Smooth muscle cell (in vitro differentiated cells): ENCODE measurements at regions not wholly inside any gene's neighbourhood (a gene's known extent, or its start where the extent isn't known, plus 50 kb on each side); places are given as distances from the start of the nearest gene placed in this dataset.

ENCODE experiments used
- DNase-seq: peaks from one replicate; lab custom pipeline; 2025; ENCODE audit not compliant: unreplicated experiment; lab: John Stamatoyannopoulos, UW
- H2AFZ ChIP-seq: fragments of 200-600 bp; sonication (generic); 2 replicates; pipeline ENCODE4 v1.6.0; 2016; ENCODE audit warnings: antibody characterized with exemption, low read depth, mild to moderate bottlenecking
- H3F3A ChIP-seq: fragments of 200-600 bp; sonication (generic); 2 replicates; pipeline ENCODE4 v1.6.0; 2017; ENCODE audit warnings: antibody characterized with exemption, low read depth
- H3K27ac ChIP-seq: fragments of 200-600 bp; sonication (generic); 2 replicates; pipeline ENCODE4 v1.5.1; 2016; ENCODE audit warnings: low read depth, mild to moderate bottlenecking
- H3K27me3 ChIP-seq: fragments of 200-600 bp; sonication (generic); 2 replicates; pipeline ENCODE4 v1.6.1; 2016; ENCODE audit warnings: low read depth, mild to moderate bottlenecking
- H3K36me3 ChIP-seq: fragments of 200-600 bp; sonication (generic); 2 replicates; pipeline ENCODE4 v1.5.1; 2016; ENCODE audit warnings: low read depth
- H3K4me1 ChIP-seq: fragments of 200-600 bp; sonication (generic); 2 replicates; pipeline ENCODE4 v1.5.1; 2016; ENCODE audit warnings: low read depth
- H3K4me2 ChIP-seq: fragments of 200-600 bp; sonication (generic); 2 replicates; pipeline ENCODE4 v1.6.0; 2016; ENCODE audit warnings: mild to moderate bottlenecking
- H3K4me3 ChIP-seq: fragments of 200-600 bp; sonication (generic); 2 replicates; pipeline ENCODE4 v1.5.1; 2016; ENCODE audit warnings: mild to moderate bottlenecking
- H3K79me2 ChIP-seq: fragments of 200-600 bp; sonication (generic); 2 replicates; pipeline ENCODE4 v1.6.0; 2016; ENCODE audit warnings: low read depth, mild to moderate bottlenecking
- H3K9ac ChIP-seq: fragments of 200-600 bp; sonication (generic); 2 replicates; pipeline ENCODE4 v1.6.0; 2016; ENCODE audit warnings: low read depth
- H3K9me3 ChIP-seq: fragments of 200-600 bp; sonication (generic); replicated peaks from 2 replicates; pipeline ENCODE4 v1.5.1; 2016; ENCODE audit warnings: low read depth
- H4K20me1 ChIP-seq: fragments of 200-600 bp; sonication (generic); 2 replicates; pipeline ENCODE4 v1.6.0; 2016; ENCODE audit warnings: low read depth
- WGBS: methylation state at CpG from one replicate; pipeline ENCODE4 v1.1.7; 2016; ENCODE audit warnings: low lambda C conversion rate; 5-methylcytosine and 5-hydroxymethylcytosine counted together
- TF ChIP-seq, protein P1 (sequence below): fragments of 200-600 bp; sonication (generic); IDR thresholded peaks from 2 replicates; pipeline ENCODE4 v1.5.1; 2017; ENCODE audit warnings: borderline replicate concordance, mild to moderate bottlenecking, antibody characterized with exemption; ENCODE audit not compliant: insufficient read depth, poor library complexity, severe bottlenecking

DNA sequence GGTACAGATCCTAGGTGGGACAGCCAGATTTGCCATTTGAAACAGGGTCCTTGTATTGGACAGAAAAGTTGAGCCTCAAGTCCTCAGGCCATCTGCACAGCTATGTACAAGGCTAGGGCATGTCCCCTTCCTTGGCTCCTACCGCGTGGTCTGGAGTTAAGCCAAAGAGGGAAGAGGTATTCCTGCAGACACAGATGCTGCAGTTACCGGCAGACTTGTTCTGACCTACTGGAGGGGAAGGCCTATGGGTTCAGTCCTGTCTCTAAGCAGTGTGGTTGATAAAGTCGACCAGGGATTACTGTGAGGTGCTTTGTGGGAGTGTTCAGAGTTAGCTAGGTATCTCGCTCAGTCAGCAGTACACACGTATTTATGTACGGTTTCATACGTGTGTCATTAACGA lies 180.6 kb downstream of the ADAMTS15 start:
- peaks cover 6% of the 10 kb centered on the region for H3K4me1 ChIP-seq
- no peak overlapping the region for H3K4me3 ChIP-seq
- peaks cover 12% of the 10 kb centered on the region for H3F3A ChIP-seq
- H3K9me3 ChIP-seq, result no peaks in the 10 kb centered on the region
- no peak overlapping the region for H2AFZ ChIP-seq
- H3K36me3 ChIP-seq, result no peaks in the 10 kb centered on the region
- H3K27me3 ChIP-seq, result no peaks in the 10 kb centered on the region
- TF ChIP-seq, protein P1, sequence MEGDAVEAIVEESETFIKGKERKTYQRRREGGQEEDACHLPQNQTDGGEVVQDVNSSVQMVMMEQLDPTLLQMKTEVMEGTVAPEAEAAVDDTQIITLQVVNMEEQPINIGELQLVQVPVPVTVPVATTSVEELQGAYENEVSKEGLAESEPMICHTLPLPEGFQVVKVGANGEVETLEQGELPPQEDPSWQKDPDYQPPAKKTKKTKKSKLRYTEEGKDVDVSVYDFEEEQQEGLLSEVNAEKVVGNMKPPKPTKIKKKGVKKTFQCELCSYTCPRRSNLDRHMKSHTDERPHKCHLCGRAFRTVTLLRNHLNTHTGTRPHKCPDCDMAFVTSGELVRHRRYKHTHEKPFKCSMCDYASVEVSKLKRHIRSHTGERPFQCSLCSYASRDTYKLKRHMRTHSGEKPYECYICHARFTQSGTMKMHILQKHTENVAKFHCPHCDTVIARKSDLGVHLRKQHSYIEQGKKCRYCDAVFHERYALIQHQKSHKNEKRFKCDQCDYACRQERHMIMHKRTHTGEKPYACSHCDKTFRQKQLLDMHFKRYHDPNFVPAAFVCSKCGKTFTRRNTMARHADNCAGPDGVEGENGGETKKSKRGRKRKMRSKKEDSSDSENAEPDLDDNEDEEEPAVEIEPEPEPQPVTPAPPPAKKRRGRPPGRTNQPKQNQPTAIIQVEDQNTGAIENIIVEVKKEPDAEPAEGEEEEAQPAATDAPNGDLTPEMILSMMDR, result no peak
- no peak overlapping the region for H3K27ac ChIP-seq
- H4K20me1 ChIP-seq, result no peaks in the 10 kb centered on the region
- 61% methylated on average over 9 of the region's 9 CpGs for WGBS
- no peak overlapping the region for H3K9ac ChIP-seq
- no peak for DNase-seq
- no peaks in the 10 kb centered on the region for H3K79me2 ChIP-seq
- no peak overlapping the region for H3K4me2 ChIP-seq

DNA sequence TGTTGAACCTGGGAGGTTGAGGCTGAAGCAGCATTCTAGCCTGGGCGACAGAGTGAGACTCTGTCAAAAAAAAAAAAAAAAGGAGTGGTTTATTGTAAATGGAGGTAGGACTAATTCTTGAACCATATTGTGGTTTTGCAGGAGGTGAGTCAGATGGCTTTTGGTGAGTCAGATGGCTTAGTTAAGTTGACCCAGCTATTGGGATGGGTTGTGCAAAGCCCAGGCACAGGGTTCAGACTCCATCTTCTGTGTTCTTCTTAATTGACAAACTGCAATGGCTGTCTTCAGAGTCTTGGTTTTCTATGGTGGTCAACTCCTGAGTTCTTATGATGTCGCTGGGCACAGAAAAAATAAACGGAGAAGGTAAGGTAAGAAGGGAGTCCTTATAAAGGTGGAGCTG lies 182.7 kb downstream of the ADAMTS15 start:
- TF ChIP-seq, protein P1, result no peak
- Histone ChIP-seq H3K9me3 (no peaks in the 10 kb centered on the region), H3K4me3 (no peak overlapping the region), H3F3A (peaks cover 3% of the 10 kb centered on the region), H4K20me1 (no peaks in the 10 kb centered on the region), H3K36me3 (no peaks in the 10 kb centered on the region), H3K27me3 (no peaks in the 10 kb centered on the region), H3K79me2 (no peaks in the 10 kb centered on the region), H3K9ac (no peak overlapping the region), H3K4me1 (no peaks in the 10 kb centered on the region), H3K27ac (no peak overlapping the region), H2AFZ (no peak overlapping the region), H3K4me2 (no peak overlapping the region)
- WGBS, result 72% methylated on average over 3 of the region's 3 CpGs
- no peak for DNase-seq

DNA sequence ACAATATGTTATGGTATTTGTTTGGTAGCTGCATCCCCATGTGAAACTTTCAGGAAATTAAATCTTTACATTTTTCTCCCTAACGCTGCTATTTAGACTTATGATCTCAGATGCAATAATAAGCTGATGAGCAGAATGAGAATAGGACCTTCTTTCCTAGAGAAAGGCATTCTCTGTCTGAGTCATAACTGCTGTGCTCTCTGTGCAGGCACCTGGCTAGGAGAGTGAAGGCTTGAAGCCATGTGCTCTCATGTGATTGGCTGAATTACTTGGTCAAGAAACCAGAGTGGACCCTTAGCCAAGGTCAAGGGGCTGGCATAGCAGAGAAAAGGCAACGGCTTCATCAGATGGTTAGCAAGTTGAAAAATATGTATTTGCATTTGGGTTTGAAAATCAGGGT lies 185.0 kb downstream of the ADAMTS15 start:
- Histone ChIP-seq H3K9ac (no peak overlapping the region), H3F3A (peaks cover 12% of the 10 kb centered on the region), H3K27ac (no peak overlapping the region), H3K4me1 (no peaks in the 10 kb centered on the region), H3K27me3 (no peaks in the 10 kb centered on the region), H3K4me3 (no peak overlapping the region), H3K4me2 (no peak overlapping the region), H3K9me3 (no peaks in the 10 kb centered on the region), H4K20me1 (no peaks in the 10 kb centered on the region), H2AFZ (no peak overlapping the region), H3K36me3 (no peaks in the 10 kb centered on the region), H3K79me2 (no peaks in the 10 kb centered on the region)
- TF ChIP-seq, protein P1, result no peak
- DNase-seq, result no peak
- WGBS, result 87% methylated on average over 2 of the region's 2 CpGs

DNA sequence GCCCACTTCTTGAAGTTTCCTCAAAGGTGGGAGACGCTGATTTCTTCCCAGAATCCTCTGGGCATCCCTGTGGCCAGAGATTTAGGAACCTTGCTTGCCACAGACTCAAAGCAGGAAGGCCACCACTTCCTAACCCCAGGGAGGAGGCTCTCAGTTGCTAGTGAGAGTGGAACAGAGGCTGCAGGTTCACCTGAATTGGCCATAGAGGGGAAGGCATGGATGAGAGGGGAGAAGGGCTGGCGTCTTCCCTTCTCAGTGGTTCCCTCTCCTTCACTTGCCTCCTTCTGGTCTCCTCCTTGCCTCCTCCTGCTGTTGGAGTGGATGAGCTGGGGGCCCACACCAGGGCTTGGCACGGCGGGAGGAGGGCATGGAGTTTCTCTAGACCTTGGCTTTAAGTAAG lies 185.7 kb downstream of the ADAMTS15 start:
- WGBS, result 93% methylated on average over 4 of the region's 4 CpGs
- Histone ChIP-seq H3K27ac (no peak overlapping the region), H3K36me3 (no peaks in the 10 kb centered on the region), H3K4me2 (no peak overlapping the region), H3K79me2 (no peaks in the 10 kb centered on the region), H3K4me3 (no peak overlapping the region), H4K20me1 (no peaks in the 10 kb centered on the region), H2AFZ (no peak overlapping the region), H3K9me3 (no peaks in the 10 kb centered on the region), H3K4me1 (no peaks in the 10 kb centered on the region), H3K27me3 (no peaks in the 10 kb centered on the region), H3F3A (peaks cover 12% of the 10 kb centered on the region), H3K9ac (no peak overlapping the region)
- TF ChIP-seq, protein P1, result no peak
- no peak for DNase-seq
